Colon (tissue), 2 donors: ENCODE measurements at regions not wholly inside any gene's neighbourhood (a gene's known extent, or its start where the extent isn't known, plus 50 kb on each side); places are given as distances from the start of the nearest gene placed in this dataset.

ENCODE experiments used
- FAIRE-seq: peaks from 2 replicates; lab custom pipeline; 2012; peaks lifted over from hg19 to GRCh38; lab: Jason Lieb, UNC
- donor health status: control.
- donor health status: control.

- FAIRE-seq: no peak
Observed at GRCh38 chr4:75110061-75110460, 177.1 kb downstream of the PARM1 start.

- no peak for FAIRE-seq
Observed at GRCh38 chr4:75107755-75108612, 175.1 kb downstream of the PARM1 start.

DNA sequence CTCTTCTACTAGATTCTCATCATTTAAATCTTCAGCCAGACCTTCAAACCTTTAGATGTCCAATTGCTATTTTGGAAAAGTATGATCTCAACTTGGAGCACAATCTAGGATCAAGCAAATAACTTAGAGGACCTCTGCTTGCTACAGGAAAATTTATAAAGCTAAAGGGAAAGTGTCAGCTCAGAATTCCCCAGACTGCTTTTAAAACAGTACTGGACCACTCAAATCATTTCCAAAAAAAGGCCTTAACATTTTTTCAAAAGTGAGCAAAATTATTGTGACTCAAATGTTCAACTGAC, 169.8 kb downstream of the PARM1 start:
- FAIRE-seq: no peak

DNA sequence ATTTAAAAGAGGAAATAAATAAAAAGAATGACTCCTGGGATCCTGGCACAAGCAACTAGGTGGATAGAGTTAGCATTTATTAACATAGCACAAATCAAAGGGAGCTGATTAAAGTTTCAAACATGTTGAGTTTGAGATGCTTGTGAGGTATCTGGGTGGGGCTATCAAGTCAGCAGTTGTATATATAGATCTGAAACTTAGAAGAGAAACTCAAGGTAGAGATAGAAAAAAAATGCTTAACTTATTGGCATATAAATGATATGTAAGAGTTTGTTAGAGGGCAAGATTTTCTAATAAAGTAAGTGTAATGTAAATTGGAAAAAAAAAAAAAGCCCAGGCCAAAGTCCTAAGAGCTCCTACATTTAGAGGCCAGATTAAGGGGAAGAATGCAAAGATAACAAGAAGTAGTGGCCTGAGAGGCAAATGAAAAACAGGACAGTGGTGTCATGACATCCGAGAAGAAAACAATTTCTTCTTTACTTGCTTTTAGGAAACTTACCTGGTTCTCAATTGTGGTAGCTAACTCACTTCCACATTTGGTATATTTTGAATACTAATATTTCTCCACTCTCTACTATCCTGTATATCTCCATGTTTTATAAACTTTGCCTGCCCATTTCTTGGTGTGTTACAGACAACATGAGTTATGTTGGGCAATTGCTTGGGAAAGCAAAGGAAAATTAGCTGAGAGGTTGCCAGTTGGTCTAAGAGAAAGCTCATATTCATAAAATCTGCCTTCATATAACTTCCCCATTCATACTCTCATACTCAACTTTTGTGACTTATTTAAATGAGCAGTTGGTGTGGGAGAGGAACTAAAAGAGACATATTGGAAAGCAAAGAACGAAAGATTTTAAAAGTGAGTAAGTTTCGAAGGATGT, 169.2 kb downstream of the PARM1 start:
- FAIRE-seq: no peak
